Prostate gland (tissue), 2 donors: ENCODE measurements at regions not wholly inside any gene's neighbourhood (a gene's known extent, or its start where the extent isn't known, plus 50 kb on each side); places are given as distances from the start of the nearest gene placed in this dataset.

Experiments
- DNase-seq: peaks from one replicate; pipeline ENCODE4 v3.0.0-alpha.2; 2019; ENCODE audit warnings: low spot score
- H3K27ac ChIP-seq, 2 donors: fragments of 200-600 bp; sonication (generic); 2 replicates each; pipeline ENCODE4 v1.5.1; 2017 to 2019
- H3K27me3 ChIP-seq: fragments of 200-600 bp; sonication (generic); replicated peaks from 2 replicates; pipeline ENCODE4 v1.5.1; 2019; ENCODE audit not compliant: insufficient read depth
- H3K36me3 ChIP-seq, 2 donors: fragments of 200-600 bp; sonication (generic); 1 replicate in 1 of 2; 2 replicates in 1 of 2; pipeline versions ENCODE4 v1.5.1 to v1.8.1; 2017 to 2019
- H3K4me1 ChIP-seq: fragments of 200-600 bp; sonication (generic); replicated peaks from 2 replicates; pipeline ENCODE4 v1.5.1; 2019
- H3K4me3 ChIP-seq, 2 donors: fragments of 200-600 bp; sonication (generic); 2 replicates each; pipeline ENCODE4 v1.5.1; 2017 to 2019
- H3K9me3 ChIP-seq: fragments of 200-600 bp; sonication (generic); 2 replicates; pipeline ENCODE4 v1.5.1; 2017
- POLR2A ChIP-seq: fragments of 450-650 bp; IDR thresholded peaks from one replicate; pipeline ENCODE4 v1.6.1; 2016; ENCODE audit warnings: antibody characterized with exemption, mild to moderate bottlenecking
- POLR2AphosphoS5 ChIP-seq: sonication (generic); formaldehyde crosslinking; IDR thresholded peaks from one replicate; pipeline ENCODE4 v1.6.1; 2017; ENCODE audit warnings: antibody characterized with exemption
- WGBS: methylation state at CpG from one replicate; pipeline ENCODE4 v1.1.5; 2018; 5-methylcytosine and 5-hydroxymethylcytosine counted together
- intact Hi-C: fragments of 100-400 bp; cut with DNase I; formaldehyde crosslinking; loops from one replicate; pipeline ENCODE4 v1.14.2; 2022
- TF ChIP-seq, protein P1 (sequence below), 4 experiments: fragments of 200-600 bp in 2 of 4; fragments of 450-650 bp in 2 of 4; sonication (generic) in 2 of 4; IDR thresholded peaks; 1 replicate in 3 of 4; 2 replicates in 1 of 4; pipeline ENCODE4 v1.5.1; 2016 to 2019; ENCODE audit warnings: antibody characterized with exemption in 4 of 4, mild to moderate bottlenecking in 2 of 4, moderate library complexity in 2 of 4

DNA sequence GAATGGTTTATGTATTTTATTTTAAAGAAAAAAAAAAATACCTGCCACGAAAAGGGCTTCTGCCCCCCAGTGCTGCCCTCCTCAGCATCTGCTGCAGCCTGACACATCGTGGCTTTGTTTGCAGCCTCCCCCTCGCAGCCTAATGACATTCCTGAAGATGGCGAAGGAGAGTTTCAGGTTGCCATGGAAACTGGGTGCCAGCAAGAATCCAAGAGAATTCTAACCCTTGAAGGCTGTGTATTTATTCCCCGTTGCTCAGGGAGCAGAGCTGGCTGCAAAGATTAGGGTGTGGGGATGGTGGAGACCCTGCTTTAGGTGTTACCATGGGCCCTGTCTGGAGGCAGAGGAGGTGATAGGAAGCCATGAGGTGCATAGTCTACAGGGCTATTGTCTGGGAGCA is 126.6 kb downstream of the NSG2 start:
- no peaks in the 10 kb centered on the region for H3K27me3 ChIP-seq
- DNase-seq, result no peak
- H3K27ac ChIP-seq, result no peak overlapping the region
- WGBS, result 23% methylated on average over 5 of the region's 5 CpGs
- no peaks in the 10 kb centered on the region for H3K36me3 ChIP-seq
- H3K4me3 ChIP-seq, result no peak overlapping the region
- no peaks in the 10 kb centered on the region for H3K4me1 ChIP-seq
- no peaks in the 10 kb centered on the region for H3K9me3 ChIP-seq
- TF ChIP-seq POLR2AphosphoS5 (no peak), POLR2A (no peak)
- TF ChIP-seq, protein P1, sequence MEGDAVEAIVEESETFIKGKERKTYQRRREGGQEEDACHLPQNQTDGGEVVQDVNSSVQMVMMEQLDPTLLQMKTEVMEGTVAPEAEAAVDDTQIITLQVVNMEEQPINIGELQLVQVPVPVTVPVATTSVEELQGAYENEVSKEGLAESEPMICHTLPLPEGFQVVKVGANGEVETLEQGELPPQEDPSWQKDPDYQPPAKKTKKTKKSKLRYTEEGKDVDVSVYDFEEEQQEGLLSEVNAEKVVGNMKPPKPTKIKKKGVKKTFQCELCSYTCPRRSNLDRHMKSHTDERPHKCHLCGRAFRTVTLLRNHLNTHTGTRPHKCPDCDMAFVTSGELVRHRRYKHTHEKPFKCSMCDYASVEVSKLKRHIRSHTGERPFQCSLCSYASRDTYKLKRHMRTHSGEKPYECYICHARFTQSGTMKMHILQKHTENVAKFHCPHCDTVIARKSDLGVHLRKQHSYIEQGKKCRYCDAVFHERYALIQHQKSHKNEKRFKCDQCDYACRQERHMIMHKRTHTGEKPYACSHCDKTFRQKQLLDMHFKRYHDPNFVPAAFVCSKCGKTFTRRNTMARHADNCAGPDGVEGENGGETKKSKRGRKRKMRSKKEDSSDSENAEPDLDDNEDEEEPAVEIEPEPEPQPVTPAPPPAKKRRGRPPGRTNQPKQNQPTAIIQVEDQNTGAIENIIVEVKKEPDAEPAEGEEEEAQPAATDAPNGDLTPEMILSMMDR (IDR thresholded peaks at IDR 0.05), result no peak
- intact Hi-C loops, result no loop called here

DNA sequence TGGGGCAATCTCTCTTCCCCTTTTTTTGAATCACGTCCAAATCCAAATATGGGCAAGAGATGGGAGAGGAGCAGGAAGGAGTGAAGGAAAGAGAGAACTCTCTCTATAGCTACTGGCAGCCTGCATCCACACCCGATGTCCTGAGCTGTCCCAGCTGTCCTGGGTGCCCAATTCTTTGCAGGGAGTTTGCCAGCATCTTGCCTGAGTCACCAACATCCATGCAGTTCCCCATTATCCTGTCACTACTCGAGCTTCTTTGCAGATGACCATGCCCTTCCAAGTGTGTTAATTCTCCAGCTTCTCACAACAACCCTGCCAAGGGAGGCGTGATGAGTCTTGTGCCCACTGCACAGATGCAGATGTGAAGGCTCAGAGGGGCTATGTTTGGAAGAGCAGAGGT is 127.1 kb downstream of the NSG2 start:
- TF ChIP-seq POLR2A (no peak), POLR2AphosphoS5 (no peak)
- TF ChIP-seq, protein P1 (IDR thresholded peaks at IDR 0.05), result no peak
- H3K27ac ChIP-seq, result no peak overlapping the region
- no peak for DNase-seq
- no peak overlapping the region for H3K4me3 ChIP-seq
- H3K27me3 ChIP-seq, result no peaks in the 10 kb centered on the region
- intact Hi-C loops, result no loop called here
- WGBS, result 54% methylated on average over 4 of the region's 4 CpGs
- H3K4me1 ChIP-seq, result no peaks in the 10 kb centered on the region
- no peaks in the 10 kb centered on the region for H3K36me3 ChIP-seq
- H3K9me3 ChIP-seq, result no peaks in the 10 kb centered on the region

DNA sequence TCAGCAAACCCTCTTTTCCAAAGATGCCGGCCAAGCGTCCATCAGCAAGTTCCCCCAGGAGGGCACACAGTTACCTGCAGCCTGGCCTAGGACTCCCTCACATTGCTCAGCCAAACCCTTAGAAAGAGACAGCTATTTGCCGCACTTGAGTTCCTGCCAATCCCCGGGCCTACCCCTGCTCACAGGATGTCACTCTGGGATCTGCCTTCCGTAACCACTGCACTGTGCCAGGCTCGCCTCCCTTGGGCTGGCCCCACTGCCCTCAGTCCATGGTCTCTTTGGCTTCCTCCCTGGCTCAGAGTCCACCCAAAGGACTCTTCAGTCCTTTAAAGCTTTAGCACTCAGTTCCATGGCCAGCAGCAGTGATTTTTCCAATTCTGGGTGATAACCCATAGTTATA is 128.3 kb downstream of the NSG2 start:
- Histone ChIP-seq H3K36me3 (no peaks in the 10 kb centered on the region), H3K4me1 (no peaks in the 10 kb centered on the region), H3K9me3 (no peaks in the 10 kb centered on the region), H3K27me3 (no peaks in the 10 kb centered on the region), H3K27ac (no peak overlapping the region), H3K4me3 (no peak overlapping the region)
- no peak for DNase-seq
- intact Hi-C loops, result no loop called here
- TF ChIP-seq, protein P1 (IDR thresholded peaks at IDR 0.05), result no peak
- TF ChIP-seq POLR2A (no peak), POLR2AphosphoS5 (no peak)
- WGBS, result 89% methylated on average over 6 of the region's 6 CpGs

DNA sequence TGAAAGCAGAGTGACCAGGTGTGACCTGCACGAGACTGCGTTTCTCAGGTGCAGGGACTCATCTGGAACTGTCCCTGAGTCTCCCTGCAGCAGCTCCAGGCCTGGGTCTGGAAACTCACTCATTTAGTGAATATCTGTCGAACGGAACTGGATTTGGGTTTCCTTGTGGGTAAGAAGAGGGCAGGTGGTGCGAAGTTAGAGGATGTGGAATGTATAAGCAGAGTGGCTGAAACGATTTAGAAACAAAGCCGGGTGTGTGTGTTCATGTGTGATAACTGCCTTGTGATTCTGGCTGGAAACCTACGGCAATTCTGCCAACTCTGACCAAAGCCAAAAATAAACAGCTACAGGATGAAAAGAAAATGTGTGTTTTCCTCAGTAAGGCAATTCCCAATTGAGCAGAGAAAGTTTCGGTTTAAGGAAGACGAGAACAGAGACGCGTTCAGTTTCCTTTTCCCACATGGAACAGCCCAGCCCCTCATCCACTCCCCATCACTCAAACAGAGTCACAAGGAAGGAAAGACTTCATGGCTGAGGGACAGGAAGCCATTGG is 130.3 kb downstream of the NSG2 start:
- no peaks in the 10 kb centered on the region for H3K36me3 ChIP-seq
- intact Hi-C loops, result no loop called here
- no peaks in the 10 kb centered on the region for H3K27me3 ChIP-seq
- H3K27ac ChIP-seq, result no peak overlapping the region
- no peak for DNase-seq
- no peaks in the 10 kb centered on the region for H3K4me1 ChIP-seq
- H3K4me3 ChIP-seq, result no peak overlapping the region
- 41% methylated on average over 12 of the region's 12 CpGs for WGBS
- TF ChIP-seq POLR2AphosphoS5 (no peak), POLR2A (no peak)
- TF ChIP-seq, protein P1 (IDR thresholded peaks at IDR 0.05), result no peak
- no peaks in the 10 kb centered on the region for H3K9me3 ChIP-seq

DNA sequence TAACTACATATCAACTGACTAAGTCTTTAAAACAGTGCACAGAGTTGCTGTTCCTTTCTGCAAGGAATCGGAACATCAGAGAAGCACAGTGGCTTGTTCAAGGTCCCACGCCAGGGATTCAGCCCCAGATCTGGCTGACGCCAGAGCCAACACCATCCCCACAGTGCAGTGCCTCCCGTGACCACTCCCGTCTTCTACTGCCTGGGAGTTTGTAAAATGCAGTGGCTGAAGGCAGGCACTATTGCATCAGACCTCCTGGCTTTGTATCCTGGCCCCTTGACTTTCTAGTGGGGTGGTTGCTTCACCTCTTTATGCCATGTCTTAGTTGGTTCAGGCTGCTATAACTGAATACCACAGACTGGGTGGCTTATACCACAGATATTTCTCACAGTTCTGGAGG is 131.0 kb downstream of the NSG2 start:
- Histone ChIP-seq H3K27me3 (no peaks in the 10 kb centered on the region), H3K4me3 (no peak overlapping the region), H3K36me3 (no peaks in the 10 kb centered on the region), H3K4me1 (no peaks in the 10 kb centered on the region), H3K27ac (no peak overlapping the region), H3K9me3 (no peaks in the 10 kb centered on the region)
- intact Hi-C loops, result no loop called here
- WGBS, result 82% methylated on average over 5 of the region's 5 CpGs
- TF ChIP-seq POLR2AphosphoS5 (no peak), POLR2A (no peak)
- TF ChIP-seq, protein P1 (IDR thresholded peaks at IDR 0.05), result no peak
- no peak for DNase-seq
